HEK293 (cell line): ENCODE measurements at regions not wholly inside any gene's neighbourhood (a gene's known extent, or its start where the extent isn't known, plus 50 kb on each side); places are given as distances from the start of the nearest gene placed in this dataset.

Source experiments
- CTCF ChIA-PET: fragments of 350-600 bp; formaldehyde crosslinking; extraction: SDS; loops from one replicate; lab custom pipeline; 2021; ENCODE audit warnings: antibody characterized with exemption; lab: Yijun Ruan, JAX
- POLR2A ChIA-PET: fragments of 300-600 bp; formaldehyde crosslinking; extraction: SDS; loops from one replicate; lab custom pipeline; 2020; ENCODE audit warnings: antibody characterized with exemption, inconsistent platforms; lab: Yijun Ruan, JAX
- H3K27ac ChIP-seq: fragments of 200-500 bp; sonication (Bioruptor generic); 2 replicates; pipeline ENCODE4 v1.5.1; 2014; ENCODE audit warnings: low read depth, low read length, control low read depth, inconsistent platforms; ENCODE audit errors: extremely low read depth
- H3K36me3 ChIP-seq, 2 experiments: fragments of 200-500 bp in 1 of 2; sonication (Bioruptor generic) in 1 of 2; 1 replicate in 1 of 2; 2 replicates in 1 of 2; pipeline ENCODE4 v1.5.1; 2014 to 2017; ENCODE audit warnings: inconsistent platforms in 2 of 2, low read length in 2 of 2; ENCODE audit not compliant: control insufficient read depth in 2 of 2, insufficient read depth in 1 of 2
- H3K4me1 ChIP-seq: fragments of 200-500 bp; sonication (Bioruptor generic); 2 replicates; pipeline ENCODE4 v1.5.1; 2014; ENCODE audit warnings: mild to moderate bottlenecking, low read length, inconsistent platforms; ENCODE audit not compliant: control insufficient read depth, insufficient read depth
- H3K4me3 ChIP-seq: 2 replicates; pipeline ENCODE4 v1.5.1; 2011; ENCODE audit warnings: low read depth, mild to moderate bottlenecking, control low read depth, low read length, moderate library complexity
- H3K9me3 ChIP-seq: fragments of 200-500 bp; sonication (Bioruptor generic); 2 replicates; pipeline ENCODE4 v1.5.1; 2014; ENCODE audit warnings: low read depth, low read length, inconsistent platforms; ENCODE audit not compliant: control insufficient read depth, insufficient read depth
- GFI1B ChIP-seq: fragments of 450-650 bp; formaldehyde crosslinking; IDR thresholded peaks from 2 replicates; pipeline ENCODE4 v1.5.1; 2016; ENCODE audit warnings: missing biosample characterization, missing genetic modification characterization
- GLIS1 ChIP-seq: fragments of 450-650 bp; formaldehyde crosslinking; IDR thresholded peaks from 2 replicates; pipeline ENCODE4 v1.5.1; 2016; ENCODE audit warnings: missing biosample characterization, missing genetic modification characterization
- MEIS1 ChIP-seq: sonication (generic); formaldehyde crosslinking; IDR thresholded peaks from 2 replicates; pipeline ENCODE4 v1.8.1; 2022; ENCODE audit warnings: missing genetic modification reagents, mild to moderate bottlenecking, borderline replicate concordance
- OVOL3 ChIP-seq: fragments of 450-650 bp; formaldehyde crosslinking; IDR thresholded peaks from 2 replicates; pipeline ENCODE4 v1.5.1; 2016; ENCODE audit warnings: missing biosample characterization, missing genetic modification characterization
- SETDB1 ChIP-seq: IDR thresholded peaks from one replicate; pipeline ENCODE4 v1.6.1; 2017; ENCODE audit warnings: mild to moderate bottlenecking, low read length, moderate library complexity, mixed read lengths; ENCODE audit not compliant: insufficient read length
- ZNF184 ChIP-seq: fragments of 450-650 bp; IDR thresholded peaks from 2 replicates; pipeline ENCODE4 v1.5.1; 2018; ENCODE audit warnings: missing biosample characterization, mild to moderate bottlenecking, missing genetic modification characterization
- ZNF501 ChIP-seq: fragments of 450-650 bp; formaldehyde crosslinking; IDR thresholded peaks from 2 replicates; pipeline ENCODE4 v1.5.1; 2016; ENCODE audit warnings: missing biosample characterization, missing genetic modification characterization
- ZNF548 ChIP-seq: fragments of 450-650 bp; formaldehyde crosslinking; IDR thresholded peaks from 2 replicates; pipeline ENCODE4 v1.5.1; 2016; ENCODE audit warnings: missing biosample characterization, missing genetic modification characterization
- ZNF792 ChIP-seq: fragments of 450-650 bp; formaldehyde crosslinking; IDR thresholded peaks from 2 replicates; pipeline ENCODE4 v1.5.1; 2016; ENCODE audit warnings: missing biosample characterization, missing genetic modification characterization
- TF ChIP-seq, protein P1 (sequence below): fragments of 450-650 bp; formaldehyde crosslinking; IDR thresholded peaks from 2 replicates; pipeline ENCODE4 v1.5.1; 2017; ENCODE audit warnings: missing biosample characterization, missing genetic modification characterization
- TF ChIP-seq, protein P2 (sequence below): fragments of 450-650 bp; formaldehyde crosslinking; IDR thresholded peaks from 2 replicates; pipeline ENCODE4 v1.5.1; 2016; ENCODE audit warnings: missing biosample characterization, missing genetic modification characterization, low read depth
- TF ChIP-seq, protein P3 (sequence below): fragments of 450-650 bp; formaldehyde crosslinking; IDR thresholded peaks from 2 replicates; pipeline ENCODE4 v1.5.1; 2016; ENCODE audit warnings: missing biosample characterization, missing genetic modification characterization
- TF ChIP-seq, protein P4 (sequence below): fragments of 450-650 bp; formaldehyde crosslinking; IDR thresholded peaks from 2 replicates; pipeline ENCODE4 v1.5.1; 2016; ENCODE audit warnings: missing biosample characterization, missing genetic modification characterization

DNA sequence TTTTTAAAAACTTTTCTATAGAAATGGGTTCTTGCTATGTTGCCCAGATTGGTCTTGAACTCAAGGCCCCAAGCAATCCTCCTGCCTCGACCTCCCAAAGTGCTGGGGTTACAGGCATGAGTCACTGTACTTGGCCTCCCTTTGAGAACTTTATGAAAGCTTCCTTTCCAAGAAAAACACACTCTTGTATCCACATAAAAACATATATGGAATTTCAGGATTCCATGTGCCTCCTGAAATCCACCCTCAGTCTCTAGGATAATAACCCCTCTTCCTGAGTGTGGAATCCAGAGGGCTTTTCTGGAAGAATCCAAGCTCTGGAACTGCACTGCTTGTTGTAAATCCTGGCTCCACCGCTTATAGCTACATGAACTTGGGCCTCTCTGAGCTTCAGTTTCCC is 53.2 kb upstream of the MRTFB start (continued):
- TF ChIP-seq SETDB1 (no peak), OVOL3 (tag by site-specific recombination) (no peak), GLIS1 (tag by site-specific recombination) (no peak)
- TF ChIP-seq, protein P1, sequence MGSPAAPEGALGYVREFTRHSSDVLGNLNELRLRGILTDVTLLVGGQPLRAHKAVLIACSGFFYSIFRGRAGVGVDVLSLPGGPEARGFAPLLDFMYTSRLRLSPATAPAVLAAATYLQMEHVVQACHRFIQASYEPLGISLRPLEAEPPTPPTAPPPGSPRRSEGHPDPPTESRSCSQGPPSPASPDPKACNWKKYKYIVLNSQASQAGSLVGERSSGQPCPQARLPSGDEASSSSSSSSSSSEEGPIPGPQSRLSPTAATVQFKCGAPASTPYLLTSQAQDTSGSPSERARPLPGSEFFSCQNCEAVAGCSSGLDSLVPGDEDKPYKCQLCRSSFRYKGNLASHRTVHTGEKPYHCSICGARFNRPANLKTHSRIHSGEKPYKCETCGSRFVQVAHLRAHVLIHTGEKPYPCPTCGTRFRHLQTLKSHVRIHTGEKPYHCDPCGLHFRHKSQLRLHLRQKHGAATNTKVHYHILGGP (tag by site-specific recombination): no peak
- TF ChIP-seq, protein P2, sequence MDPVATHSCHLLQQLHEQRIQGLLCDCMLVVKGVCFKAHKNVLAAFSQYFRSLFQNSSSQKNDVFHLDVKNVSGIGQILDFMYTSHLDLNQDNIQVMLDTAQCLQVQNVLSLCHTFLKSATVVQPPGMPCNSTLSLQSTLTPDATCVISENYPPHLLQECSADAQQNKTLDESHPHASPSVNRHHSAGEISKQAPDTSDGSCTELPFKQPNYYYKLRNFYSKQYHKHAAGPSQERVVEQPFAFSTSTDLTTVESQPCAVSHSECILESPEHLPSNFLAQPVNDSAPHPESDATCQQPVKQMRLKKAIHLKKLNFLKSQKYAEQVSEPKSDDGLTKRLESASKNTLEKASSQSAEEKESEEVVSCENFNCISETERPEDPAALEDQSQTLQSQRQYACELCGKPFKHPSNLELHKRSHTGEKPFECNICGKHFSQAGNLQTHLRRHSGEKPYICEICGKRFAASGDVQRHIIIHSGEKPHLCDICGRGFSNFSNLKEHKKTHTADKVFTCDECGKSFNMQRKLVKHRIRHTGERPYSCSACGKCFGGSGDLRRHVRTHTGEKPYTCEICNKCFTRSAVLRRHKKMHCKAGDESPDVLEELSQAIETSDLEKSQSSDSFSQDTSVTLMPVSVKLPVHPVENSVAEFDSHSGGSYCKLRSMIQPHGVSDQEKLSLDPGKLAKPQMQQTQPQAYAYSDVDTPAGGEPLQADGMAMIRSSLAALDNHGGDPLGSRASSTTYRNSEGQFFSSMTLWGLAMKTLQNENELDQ (tag by site-specific recombination): no peak

DNA sequence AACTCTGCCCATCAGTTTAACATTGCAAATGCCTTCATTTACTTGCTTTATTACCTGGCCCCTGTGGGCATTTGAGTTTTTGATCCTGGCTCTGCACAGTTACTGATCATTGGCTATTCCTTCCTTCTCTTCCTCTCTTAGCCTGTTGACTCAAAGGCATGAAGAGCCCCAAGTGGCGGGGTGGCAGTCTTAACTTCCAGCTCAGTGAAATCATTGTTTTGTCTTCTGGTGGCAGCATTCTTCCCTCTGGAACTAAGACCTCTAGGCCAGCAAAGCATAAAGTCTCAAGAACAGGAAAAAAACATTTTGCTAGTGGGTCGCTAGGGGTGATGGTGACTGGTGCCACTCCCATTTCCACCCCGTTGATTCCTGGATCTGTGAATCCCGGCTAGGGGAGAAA is 52.3 kb upstream of the MRTFB start:
- CTCF ChIA-PET: interaction anchor here (0.6 to 1.0 kb wide), 2 partner anchors 65 to 95 kb away, joined by 3 to 4 read pairs; no protein-coding TSS in a partner anchor
- Histone ChIP-seq H3K27ac (no peak overlapping the region), H3K4me3 (no peak overlapping the region), H3K9me3 (no peaks in the 10 kb centered on the region), H3K36me3 (no peaks in the 10 kb centered on the region), H3K4me1 (0 out of 2 replicates have a peak, but pooled peaks cover 3% of the 10 kb centered on the region)
- POLR2A ChIA-PET: no interaction called here
- no peak for TF ChIP-seq ZNF501 (tag by site-specific recombination)
- TF ChIP-seq, protein P3, sequence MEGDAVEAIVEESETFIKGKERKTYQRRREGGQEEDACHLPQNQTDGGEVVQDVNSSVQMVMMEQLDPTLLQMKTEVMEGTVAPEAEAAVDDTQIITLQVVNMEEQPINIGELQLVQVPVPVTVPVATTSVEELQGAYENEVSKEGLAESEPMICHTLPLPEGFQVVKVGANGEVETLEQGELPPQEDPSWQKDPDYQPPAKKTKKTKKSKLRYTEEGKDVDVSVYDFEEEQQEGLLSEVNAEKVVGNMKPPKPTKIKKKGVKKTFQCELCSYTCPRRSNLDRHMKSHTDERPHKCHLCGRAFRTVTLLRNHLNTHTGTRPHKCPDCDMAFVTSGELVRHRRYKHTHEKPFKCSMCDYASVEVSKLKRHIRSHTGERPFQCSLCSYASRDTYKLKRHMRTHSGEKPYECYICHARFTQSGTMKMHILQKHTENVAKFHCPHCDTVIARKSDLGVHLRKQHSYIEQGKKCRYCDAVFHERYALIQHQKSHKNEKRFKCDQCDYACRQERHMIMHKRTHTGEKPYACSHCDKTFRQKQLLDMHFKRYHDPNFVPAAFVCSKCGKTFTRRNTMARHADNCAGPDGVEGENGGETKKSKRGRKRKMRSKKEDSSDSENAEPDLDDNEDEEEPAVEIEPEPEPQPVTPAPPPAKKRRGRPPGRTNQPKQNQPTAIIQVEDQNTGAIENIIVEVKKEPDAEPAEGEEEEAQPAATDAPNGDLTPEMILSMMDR (tag by site-specific recombination): 0 out of 2 replicates have a peak, but pooled peaks have one; percentile 19

GRCh38 chr16:14020141-14020540 is 51.0 kb upstream of the MRTFB start:
- H3K4me1 ChIP-seq: no peaks in the 10 kb centered on the region
- TF ChIP-seq GFI1B (no peak), ZNF184 (tag by site-specific recombination) (no peak), ZNF548 (tag by site-specific recombination) (no peak), MEIS1 (CRISPR knock-in tag) (no peak), ZNF792 (no peak)
- TF ChIP-seq, protein P4, sequence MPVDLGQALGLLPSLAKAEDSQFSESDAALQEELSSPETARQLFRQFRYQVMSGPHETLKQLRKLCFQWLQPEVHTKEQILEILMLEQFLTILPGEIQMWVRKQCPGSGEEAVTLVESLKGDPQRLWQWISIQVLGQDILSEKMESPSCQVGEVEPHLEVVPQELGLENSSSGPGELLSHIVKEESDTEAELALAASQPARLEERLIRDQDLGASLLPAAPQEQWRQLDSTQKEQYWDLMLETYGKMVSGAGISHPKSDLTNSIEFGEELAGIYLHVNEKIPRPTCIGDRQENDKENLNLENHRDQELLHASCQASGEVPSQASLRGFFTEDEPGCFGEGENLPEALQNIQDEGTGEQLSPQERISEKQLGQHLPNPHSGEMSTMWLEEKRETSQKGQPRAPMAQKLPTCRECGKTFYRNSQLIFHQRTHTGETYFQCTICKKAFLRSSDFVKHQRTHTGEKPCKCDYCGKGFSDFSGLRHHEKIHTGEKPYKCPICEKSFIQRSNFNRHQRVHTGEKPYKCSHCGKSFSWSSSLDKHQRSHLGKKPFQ (tag by site-specific recombination): no peak
- TF ChIP-seq, all 188 proteins: peak for 0
- no peak overlapping the region for H3K27ac ChIP-seq
- no peak overlapping the region for H3K4me3 ChIP-seq
- CTCF ChIA-PET: interaction anchor here (0.9 to 1.0 kb wide), 3 partner anchors 52 to 95 kb away, joined by 3 to 4 read pairs (median 3); no protein-coding TSS in a partner anchor
- H3K9me3 ChIP-seq: no peaks in the 10 kb centered on the region
- POLR2A ChIA-PET: no interaction called here
- no peaks in the 10 kb centered on the region for H3K36me3 ChIP-seq
